K562 (cell line): ENCODE measurements at regions not wholly inside any gene's neighbourhood (a gene's known extent, or its start where the extent isn't known, plus 50 kb on each side); places are given as distances from the start of the nearest gene placed in this dataset.

Experiments
- ATAC-seq: fragments of 200-7000 bp; cut with Tn5 transposase; 3 replicates; pipeline ENCODE4 v1.9.1; 2020; ENCODE audit warnings: moderate library complexity
- BruUV-seq: library from RNA; stranded (reverse); fragments of 400-500 nt; replicated peaks from 2 replicates; lab custom pipeline; 2021; lab: Mats Ljungman, UMichigan
- CTCF ChIA-PET: fragments of 300-600 bp; formaldehyde crosslinking; extraction: SDS; loops from one replicate; lab custom pipeline; 2021; ENCODE audit warnings: low intra/inter-chr PET ratio; lab: Yijun Ruan, JAX
- POLR2A ChIA-PET: fragments of 300-600, 350-650 bp; sonication (Branson Sonifier 250); formaldehyde crosslinking; extraction: SDS; loops from one replicate; lab custom pipeline; 2021; ENCODE audit warnings: antibody characterized with exemption, inconsistent platforms; lab: Yijun Ruan, JAX
- DNase-seq, 4 experiments: peaks; one replicate each; pipeline versions ENCODE4 v3.0.0 to v3.0.0-alpha.2; 2011 to 2018; ENCODE audit warnings: low spot score in 3 of 4, mixed read lengths in 3 of 4; ENCODE audit errors: extremely low read depth in 1 of 4
- FAIRE-seq: peaks from 2 replicates; lab custom pipeline; 2011; peaks lifted over from hg19 to GRCh38; lab: Jason Lieb, UNC
- H2AFZ ChIP-seq: 2 replicates; pipeline ENCODE4 v1.6.0; 2011; ENCODE audit warnings: low read depth, low read length, control low read depth, inconsistent platforms
- H3K27ac ChIP-seq: fragments of 200-600 bp; 3 replicates; pipeline ENCODE4 v1.8.0; 2011; ENCODE audit warnings: low read depth, mild to moderate bottlenecking, control low read depth, inconsistent platforms, low read length, moderate library complexity, mixed read lengths; ENCODE audit errors: extremely low read depth
- H3K27me3 ChIP-seq, 2 experiments: fragments of 300-600 bp in 1 of 2; 2 replicates in 1 of 2; 3 replicates in 1 of 2; pipeline versions ENCODE4 v1.6.0 to v1.8.0; 2011; ENCODE audit warnings: inconsistent platforms in 2 of 2, low read length in 2 of 2, mild to moderate bottlenecking in 1 of 2, mixed read lengths in 1 of 2, moderate library complexity in 1 of 2; ENCODE audit not compliant: control insufficient read depth in 2 of 2, insufficient read depth in 2 of 2
- H3K36me3 ChIP-seq: fragments of 300-600 bp; 3 replicates; pipeline ENCODE4 v1.8.0; 2011; ENCODE audit warnings: mild to moderate bottlenecking, low read length, inconsistent platforms; ENCODE audit not compliant: control insufficient read depth, insufficient read depth
- H3K4me1 ChIP-seq, 2 experiments: fragments of 200-600 bp in 1 of 2; replicated peaks in 1 of 2; 2 replicates in 1 of 2; 3 replicates in 1 of 2; pipeline versions ENCODE4 v1.5.1 to v1.8.0; 2011; ENCODE audit warnings: inconsistent platforms in 2 of 2, low read length in 2 of 2, mild to moderate bottlenecking in 1 of 2, mixed read lengths in 1 of 2, moderate library complexity in 1 of 2; ENCODE audit not compliant: control insufficient read depth in 2 of 2, insufficient read depth in 2 of 2
- H3K4me2 ChIP-seq: 2 replicates; pipeline ENCODE4 v1.6.1; 2011; ENCODE audit warnings: low read length, control low read depth, inconsistent platforms, mixed read lengths; ENCODE audit not compliant: insufficient read depth
- H3K4me3 ChIP-seq: fragments of 200-600 bp; sonication (generic), shearing (Covaris generic); 2 replicates; pipeline ENCODE4 v1.5.1; 2016; ENCODE audit warnings: control low read depth, inconsistent platforms
- H3K79me2 ChIP-seq: fragments of 200-600 bp; 3 replicates; pipeline ENCODE4 v1.8.0; 2011; ENCODE audit warnings: low read length, inconsistent platforms; ENCODE audit not compliant: control insufficient read depth, insufficient read depth
- H3K9ac ChIP-seq, 2 experiments: 2 replicates each; pipeline versions ENCODE4 v1.6.0 to v1.6.1; 2011; ENCODE audit warnings: low read depth in 2 of 2, low read length in 2 of 2, control low read depth in 1 of 2, inconsistent platforms in 1 of 2, mild to moderate bottlenecking in 1 of 2, mixed read lengths in 1 of 2; ENCODE audit not compliant: insufficient read depth in 1 of 2
- H3K9me1 ChIP-seq: one replicate; pipeline ENCODE4 v1.6.0; 2011; ENCODE audit warnings: inconsistent platforms, mild to moderate bottlenecking, low read length, moderate library complexity; ENCODE audit not compliant: control insufficient read depth, insufficient read depth
- H3K9me3 ChIP-seq: replicated peaks from 2 replicates; pipeline ENCODE4 v1.5.1; 2011; ENCODE audit warnings: low read depth, low read length, inconsistent platforms; ENCODE audit not compliant: control insufficient read depth, insufficient read depth
- H4K20me1 ChIP-seq: replicated peaks from 2 replicates; pipeline ENCODE4 v1.6.1; 2011; ENCODE audit warnings: low read length, inconsistent platforms, mixed read lengths; ENCODE audit not compliant: control insufficient read depth, insufficient read depth
- CXXC5 ChIP-seq: fragments of 250-450 bp; sonication (Bioruptor Pico); IDR thresholded peaks from 2 replicates; pipeline ENCODE4 v1.8.0; 2022; ENCODE audit warnings: inconsistent platforms, mild to moderate bottlenecking, moderate library complexity
- FOXP1 ChIP-seq: sonication (generic); formaldehyde crosslinking; IDR thresholded peaks from 2 replicates; pipeline ENCODE4 v1.8.0; 2022; ENCODE audit warnings: mild to moderate bottlenecking, missing genetic modification reagents
- PHF21A ChIP-seq: fragments of 450-650 bp; IDR thresholded peaks from 2 replicates; pipeline ENCODE4 v1.6.1; 2017; ENCODE audit warnings: low read depth, borderline replicate concordance
- POLR2AphosphoS5 ChIP-seq: IDR thresholded peaks from 2 replicates; pipeline ENCODE4 v1.6.1; 2011; ENCODE audit warnings: mild to moderate bottlenecking, low read depth, low read length, moderate library complexity; ENCODE audit not compliant: control insufficient read depth, insufficient read depth
- TCF3 ChIP-seq: sonication (generic); formaldehyde crosslinking; IDR thresholded peaks from 2 replicates; pipeline ENCODE4 v1.4.0; 2020; ENCODE audit warnings: mild to moderate bottlenecking, missing genetic modification reagents
- ZNF184 ChIP-seq: sonication (generic); formaldehyde crosslinking; IDR thresholded peaks from 2 replicates; pipeline ENCODE4 v1.5.0; 2020; ENCODE audit warnings: missing genetic modification reagents
- ZNF217 ChIP-seq: sonication (generic); formaldehyde crosslinking; IDR thresholded peaks from 2 replicates; pipeline ENCODE4 v1.8.0; 2022; ENCODE audit warnings: mild to moderate bottlenecking, missing genetic modification reagents
- ZNF586 ChIP-seq: fragments of 450-650 bp; formaldehyde crosslinking; conservative IDR thresholded peaks from 2 replicates; pipeline ENCODE4 v1.4.0; 2020; ENCODE audit warnings: mild to moderate bottlenecking, moderate library complexity
- WGBS: fragments of 100-300 bp; shearing (Covaris generic); methylation state at CpG from one replicate; pipeline ENCODE4 v1.1.6; 2016; ENCODE audit warnings: low coverage, mixed read lengths; ENCODE audit not compliant: insufficient coverage; ENCODE audit errors: missing lambda C conversion rate; 5-methylcytosine and 5-hydroxymethylcytosine counted together
- in situ Hi-C: fragments of 300-500 bp; cut with MboI; formaldehyde crosslinking; loops from 4 replicates; pipeline ENCODE4 v1.15.0; 2018; ENCODE audit warnings: inconsistent platforms, mixed read lengths
- intact Hi-C: fragments of 100-400 bp; cut with micrococcal nuclease; formaldehyde crosslinking; loops from 2 replicates; pipeline ENCODE4 v1.14.2; 2022
- TF ChIP-seq, protein P1 (sequence below): fragments of 250-450 bp; sonication (Bioruptor Pico); IDR thresholded peaks from 2 replicates; pipeline ENCODE4 v1.5.0; 2021

DNA sequence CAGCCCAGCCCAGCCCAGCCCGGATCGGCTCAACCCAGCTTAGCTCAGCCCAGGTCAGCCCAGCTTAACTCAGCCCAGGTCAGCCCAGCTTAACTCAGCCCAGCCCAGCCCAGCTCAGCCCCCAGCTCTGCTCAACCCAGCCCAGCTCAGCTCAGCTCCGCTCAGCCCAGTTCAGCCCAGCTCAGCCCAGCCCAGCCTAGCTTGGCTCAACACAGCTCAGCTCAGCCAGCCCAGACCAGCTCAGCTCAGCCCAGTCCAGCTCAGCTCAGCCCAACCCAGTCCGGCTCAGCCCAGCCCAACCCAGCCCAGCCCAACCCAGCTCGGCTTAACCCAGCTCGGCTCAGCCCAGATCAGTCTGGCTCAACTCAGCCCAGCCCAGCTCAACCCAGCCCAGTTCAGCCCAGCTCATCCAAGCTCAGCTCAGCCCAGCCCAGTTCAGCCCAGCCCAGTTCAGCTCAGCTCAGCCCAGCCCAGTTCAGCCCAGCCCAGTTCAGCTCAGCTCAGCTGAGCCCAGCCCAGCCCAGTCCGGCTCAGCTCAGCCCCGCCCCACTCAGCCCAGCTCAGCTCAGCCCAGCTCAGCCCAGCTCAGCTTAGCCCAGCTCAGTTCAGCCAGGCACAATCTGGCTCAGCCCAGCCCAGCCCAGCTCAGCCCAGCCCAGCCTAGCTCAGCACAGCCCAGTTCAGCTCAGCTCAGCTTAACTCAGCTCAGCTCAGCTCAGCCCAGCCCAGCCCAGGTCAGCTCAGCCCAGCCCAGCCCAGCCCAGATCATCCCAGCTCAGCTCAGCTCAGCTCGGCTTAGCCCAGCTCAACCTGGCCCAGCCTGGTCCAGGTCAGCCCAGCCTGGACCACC is 331.7 kb downstream of the TMEM121 start:
- no peak overlapping the region; a peak in 1 of 4 replicates for H3K9ac ChIP-seq
- H2AFZ ChIP-seq = no peak overlapping the region
- TF ChIP-seq CXXC5 (CRISPR knock-in tag) (no peak), POLR2AphosphoS5 (no peak), ZNF217 (CRISPR knock-in tag) (no peak), ZNF184 (no peak), ZNF586 (CRISPR knock-in tag) (no peak), TCF3 (CRISPR knock-in tag) (no peak), PHF21A (no peak), FOXP1 (CRISPR knock-in tag) (no peak)
- TF ChIP-seq, protein P1, sequence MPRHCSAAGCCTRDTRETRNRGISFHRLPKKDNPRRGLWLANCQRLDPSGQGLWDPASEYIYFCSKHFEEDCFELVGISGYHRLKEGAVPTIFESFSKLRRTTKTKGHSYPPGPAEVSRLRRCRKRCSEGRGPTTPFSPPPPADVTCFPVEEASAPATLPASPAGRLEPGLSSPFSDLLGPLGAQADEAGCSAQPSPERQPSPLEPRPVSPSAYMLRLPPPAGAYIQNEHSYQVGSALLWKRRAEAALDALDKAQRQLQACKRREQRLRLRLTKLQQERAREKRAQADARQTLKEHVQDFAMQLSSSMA (CRISPR knock-in tag) = no peak
- TF ChIP-seq, all 486 proteins: peak for 0
- DNase-seq (no peak), ATAC-seq (no peak; the same call in 1 of the 3 replicates), FAIRE-seq (no peak)
- H3K4me3 ChIP-seq = no peak overlapping the region
- WGBS = 0% methylated on average over 2 of the region's 9 CpGs
- H3K27me3 ChIP-seq = peaks cover 3 to 20% of the 10 kb centered on the region in 2 experiments; a peak in 3 of 5 replicates
- POLR2A ChIA-PET = interaction anchor here (1.4 kb wide), 1 partner anchor 10 kb away, joined by 3 read pairs; no protein-coding TSS in a partner anchor
- intact Hi-C loops (no loop called here), in situ Hi-C loops (no loop called here)
- BruUV-seq = no TSS peak
- no peak overlapping the region for H3K4me2 ChIP-seq
- CTCF ChIA-PET = no interaction called here
- no peaks in the 10 kb centered on the region for H3K9me1 ChIP-seq
- no peaks in the 10 kb centered on the region for H3K9me3 ChIP-seq
- H3K36me3 ChIP-seq = no peaks in the 10 kb centered on the region
- no peak overlapping the region for H3K27ac ChIP-seq
- peaks cover 0 to 2% of the 10 kb centered on the region in 2 experiments; a peak in 1 of 5 replicates for H3K4me1 ChIP-seq
- no peaks in the 10 kb centered on the region for H3K79me2 ChIP-seq
- H4K20me1 ChIP-seq = no peaks in the 10 kb centered on the region
